ENCODE measurements at regions not wholly inside any gene's neighbourhood (a gene's known extent, or its start where the extent isn't known, plus 50 kb on each side); places are given as distances from the start of the nearest gene placed in this dataset.

DNA sequence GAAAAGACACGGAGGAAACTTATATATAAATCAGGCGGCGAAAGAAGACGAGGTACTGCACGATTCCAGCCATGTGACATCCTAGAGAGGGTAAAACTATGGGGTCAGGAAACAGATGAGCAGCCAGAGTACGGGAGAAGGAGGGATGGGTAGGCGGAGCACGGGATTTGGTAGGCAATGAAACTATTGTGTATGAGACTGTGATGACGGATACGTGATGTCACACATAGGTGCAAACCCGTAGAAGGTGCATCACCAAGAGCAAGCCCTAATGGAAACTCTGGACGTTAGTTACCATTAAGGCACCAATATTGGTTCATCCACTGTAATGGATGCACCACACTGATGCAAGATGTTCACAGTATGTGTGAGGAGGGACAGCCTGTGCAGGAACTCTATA is 93.8 kb upstream of the MGMT start:
- no peak for DNase-seq

GRCh38 chr10:129373718-129374117 is 93.3 kb upstream of the MGMT start:
- no peak for DNase-seq

DNA sequence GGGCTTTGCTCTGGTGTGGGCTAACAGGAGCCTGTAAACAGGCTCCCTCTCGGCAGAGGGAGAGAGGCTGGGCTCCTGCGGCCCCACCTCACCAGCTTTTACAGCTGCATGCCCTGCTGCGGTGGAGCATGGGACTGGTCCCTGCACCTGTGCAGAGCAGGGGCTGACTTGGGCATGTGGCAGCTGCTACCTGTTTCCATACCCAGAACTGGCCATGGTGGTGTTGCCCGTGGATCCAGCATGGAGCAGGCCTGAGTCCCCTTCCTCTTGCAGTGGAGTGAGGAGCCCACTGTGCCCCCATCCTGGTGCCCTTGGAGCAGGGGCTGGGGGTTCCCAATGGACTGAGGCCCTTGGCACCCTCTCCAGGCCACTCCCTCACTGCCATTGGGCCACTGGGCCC is 91.9 kb upstream of the MGMT start:
- DNase-seq, result no peak

DNA sequence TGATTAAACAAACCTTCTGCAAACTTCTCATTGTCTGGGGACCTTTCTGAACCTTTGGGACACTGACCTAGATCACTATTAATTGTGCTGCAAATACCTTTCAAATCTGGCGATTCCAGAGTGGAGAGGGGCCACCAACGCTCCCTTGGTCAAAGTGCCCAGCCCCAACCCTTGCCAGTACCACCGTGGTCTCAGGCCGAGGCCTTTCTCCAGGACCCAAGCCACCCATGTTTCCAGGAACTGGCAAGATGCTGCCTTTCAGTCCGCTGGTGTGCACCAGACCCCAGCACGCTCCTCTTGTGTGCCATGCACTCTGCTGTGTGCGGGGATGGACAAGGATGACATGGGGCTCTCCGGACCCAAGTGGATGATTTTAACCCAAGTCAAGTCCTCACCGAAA is 91.1 kb upstream of the MGMT start:
- DNase-seq, result no peak

DNA sequence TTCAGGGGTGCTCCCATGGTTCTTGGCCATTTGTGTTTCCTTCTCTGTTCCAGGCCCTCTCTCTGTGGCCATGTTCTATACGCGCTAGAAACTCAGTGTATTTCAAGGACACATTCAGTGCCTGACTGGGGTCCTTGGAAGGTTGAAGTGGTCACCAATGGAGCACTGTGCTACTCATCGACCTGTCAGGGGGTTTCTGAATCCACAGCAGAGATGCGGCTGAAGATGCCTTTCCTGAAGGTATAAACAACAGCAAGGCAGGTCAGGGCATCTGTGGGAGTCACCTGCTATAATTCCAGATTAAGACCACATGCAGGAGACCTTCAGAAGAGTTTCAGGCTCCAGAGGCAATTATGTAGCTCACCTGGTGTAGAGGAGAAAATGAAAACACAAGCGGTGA is 86.8 kb upstream of the MGMT start:
- no peak for DNase-seq

DNA sequence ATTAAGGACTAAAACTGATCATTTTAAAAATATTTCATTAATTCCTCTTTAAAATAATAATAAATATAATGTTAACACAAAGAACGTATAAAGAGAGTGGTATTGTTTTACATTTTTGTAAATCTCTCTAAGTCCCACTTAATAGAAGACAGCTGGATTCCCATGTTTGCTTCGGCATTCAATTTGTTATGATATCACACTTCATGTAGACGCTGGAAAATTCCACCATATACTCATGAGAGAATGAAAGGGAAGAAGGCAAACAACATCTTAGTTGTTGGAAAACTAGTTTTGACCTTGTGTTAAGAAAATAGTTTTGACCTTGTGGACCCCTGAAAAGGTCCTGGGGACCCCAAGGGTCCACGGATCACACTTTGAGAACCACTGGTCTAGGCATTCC is 85.3 kb upstream of the MGMT start:
- no peak for DNase-seq

GRCh38 chr10:129382401-129382800 is 84.6 kb upstream of the MGMT start:
- no peak for DNase-seq

DNA sequence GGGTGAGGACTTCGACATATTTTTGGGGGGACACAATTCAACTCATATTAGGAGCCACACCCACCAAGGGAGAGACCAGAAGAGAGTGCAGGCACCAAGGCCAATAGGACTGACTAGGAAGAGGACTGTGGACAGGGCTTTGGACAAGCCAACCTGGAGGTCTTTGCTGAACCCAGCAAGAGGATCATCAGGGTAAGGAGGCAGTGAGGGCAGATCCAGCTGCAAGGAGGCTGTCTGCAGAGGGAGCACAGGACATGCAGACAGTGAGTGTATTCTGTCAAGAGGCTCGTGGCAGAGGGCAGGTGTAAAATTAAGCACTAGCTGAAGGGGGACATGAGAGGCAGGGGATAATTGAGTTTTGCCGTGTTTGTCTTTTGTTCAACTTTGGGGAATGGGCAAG is 83.4 kb upstream of the MGMT start:
- DNase-seq, result no peak

- DNase-seq, result no peak
Measured at GRCh38 chr10:129385600-129385999, 81.4 kb upstream of the MGMT start.

- DNase-seq, result no peak
Measured at GRCh38 chr10:129386415-129387257, 80.4 kb upstream of the MGMT start.

- no peak for DNase-seq
Measured at GRCh38 chr10:129387258-129387525, 79.8 kb upstream of the MGMT start.

- DNase-seq, result no peak
Measured at GRCh38 chr10:129388435-129388834, 78.6 kb upstream of the MGMT start.

DNA sequence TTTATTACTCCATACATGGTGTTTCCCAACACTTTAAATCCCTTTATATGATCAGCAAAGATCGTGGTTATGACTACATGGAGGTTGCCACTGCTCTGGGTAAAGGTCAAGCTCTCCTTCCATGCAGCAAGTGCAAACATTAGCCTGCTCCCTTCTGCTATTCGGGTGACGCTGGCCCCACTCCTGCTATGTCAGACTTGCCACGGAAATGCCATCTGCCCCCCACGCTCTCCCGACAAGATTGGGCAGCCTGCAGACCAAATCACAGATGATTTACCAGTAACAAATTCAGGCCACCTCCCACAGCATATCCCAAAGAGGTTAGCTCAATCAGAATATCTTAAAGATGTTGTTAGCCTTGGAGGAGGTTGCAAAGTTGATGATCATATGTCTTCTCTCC is 77.8 kb upstream of the MGMT start:
- no peak for DNase-seq

DNA sequence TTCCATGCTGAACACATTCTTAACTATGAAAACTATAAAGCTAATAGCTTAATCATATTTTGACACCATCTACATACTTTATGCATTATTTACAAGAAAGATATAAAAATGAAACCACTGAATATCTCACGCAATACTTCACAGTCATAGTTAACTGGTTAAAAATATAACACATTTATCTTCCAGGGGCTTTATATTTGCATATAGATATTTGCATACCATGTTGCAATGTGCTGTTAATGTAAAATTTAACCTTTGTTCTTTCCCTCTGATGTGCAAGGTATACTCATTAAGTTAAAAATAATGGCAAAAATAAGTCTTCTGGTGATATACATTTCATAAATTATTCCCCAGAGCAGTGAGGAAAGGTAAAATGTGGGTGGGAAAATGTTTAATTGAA is 76.9 kb upstream of the MGMT start:
- DNase-seq, result no peak

DNA sequence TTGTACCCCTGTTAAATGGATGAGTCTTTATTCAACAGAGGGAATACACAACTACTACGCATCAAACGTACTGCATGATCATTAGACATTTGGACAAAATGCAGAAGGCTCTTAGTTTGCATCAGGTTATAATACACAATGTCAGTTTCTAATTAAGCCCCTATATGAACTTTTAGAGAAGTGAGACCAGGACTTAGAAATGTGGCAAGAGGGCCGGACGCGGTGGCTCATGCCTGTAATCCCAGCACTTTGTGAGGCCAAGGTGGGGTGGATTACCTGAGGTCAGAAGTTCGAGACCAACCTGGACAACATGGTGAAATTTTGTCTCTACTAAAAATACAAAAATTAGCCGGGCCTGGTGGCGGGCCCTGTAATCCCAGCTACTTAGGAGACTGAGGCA is 76.3 kb upstream of the MGMT start:
- no peak for DNase-seq

DNA sequence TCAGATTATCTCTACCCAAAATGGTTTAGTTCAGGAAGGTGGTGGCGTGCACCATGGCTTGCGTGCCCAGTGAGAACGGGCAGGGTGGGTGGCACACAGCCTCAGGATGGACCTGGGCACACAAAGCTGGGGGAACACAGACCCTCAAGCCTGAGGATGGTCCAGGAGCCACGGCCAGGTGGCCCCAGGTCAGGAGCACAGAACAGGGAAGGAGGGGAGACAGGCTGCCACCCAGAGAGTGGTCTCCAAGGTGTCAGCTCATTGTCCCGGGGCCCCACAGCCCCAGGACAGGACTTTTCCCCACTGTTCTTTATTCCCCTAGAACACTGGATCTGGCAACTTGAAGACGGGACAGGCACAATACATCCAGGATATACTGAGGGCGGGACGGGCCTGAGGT is 75.6 kb upstream of the MGMT start:
- no peak for DNase-seq

DNA sequence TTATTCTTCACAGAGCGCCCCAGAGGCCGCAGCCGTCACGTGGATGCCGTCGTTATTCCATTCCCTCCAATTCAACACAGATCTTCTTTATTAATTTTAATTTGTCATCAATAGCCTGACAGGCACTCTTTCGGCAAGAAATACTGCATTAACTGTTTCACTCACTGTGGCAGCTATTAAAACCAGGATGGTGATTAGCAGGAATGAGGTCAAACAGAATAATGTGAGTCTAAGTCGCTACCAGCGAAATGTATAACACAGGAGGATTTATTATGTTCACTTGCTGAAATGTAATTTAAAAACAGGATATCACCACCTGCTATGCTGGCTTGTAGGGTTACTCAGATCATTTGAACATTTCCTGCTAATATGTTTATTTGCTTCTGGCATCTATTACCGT is 74.2 kb upstream of the MGMT start:
- DNase-seq, result no peak

DNA sequence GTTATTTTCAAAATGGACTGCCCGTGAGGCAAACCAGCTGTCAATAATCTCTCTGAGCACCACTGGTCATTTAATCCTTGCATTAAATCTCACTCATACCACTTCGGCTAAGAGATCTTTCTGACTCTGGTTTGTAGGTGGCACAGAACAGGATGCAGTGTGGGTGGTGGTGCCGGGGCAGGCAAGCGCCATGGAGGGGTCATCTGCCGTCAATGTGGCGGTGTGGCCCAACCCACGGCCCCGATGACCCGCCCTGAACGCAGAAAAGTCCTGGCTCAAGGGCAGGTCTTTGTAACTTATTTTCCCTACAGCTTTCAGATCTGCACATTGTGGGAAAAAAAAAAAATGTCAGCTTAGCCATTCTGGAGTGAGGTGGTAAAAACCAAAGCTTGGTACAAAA is 73.2 kb upstream of the MGMT start:
- no peak for DNase-seq

- no peak for DNase-seq
Measured at GRCh38 chr10:129394518-129395328, 72.3 kb upstream of the MGMT start.

GRCh38 chr10:129396021-129396722 is 70.9 kb upstream of the MGMT start:
- DNase-seq, result no peak

DNA sequence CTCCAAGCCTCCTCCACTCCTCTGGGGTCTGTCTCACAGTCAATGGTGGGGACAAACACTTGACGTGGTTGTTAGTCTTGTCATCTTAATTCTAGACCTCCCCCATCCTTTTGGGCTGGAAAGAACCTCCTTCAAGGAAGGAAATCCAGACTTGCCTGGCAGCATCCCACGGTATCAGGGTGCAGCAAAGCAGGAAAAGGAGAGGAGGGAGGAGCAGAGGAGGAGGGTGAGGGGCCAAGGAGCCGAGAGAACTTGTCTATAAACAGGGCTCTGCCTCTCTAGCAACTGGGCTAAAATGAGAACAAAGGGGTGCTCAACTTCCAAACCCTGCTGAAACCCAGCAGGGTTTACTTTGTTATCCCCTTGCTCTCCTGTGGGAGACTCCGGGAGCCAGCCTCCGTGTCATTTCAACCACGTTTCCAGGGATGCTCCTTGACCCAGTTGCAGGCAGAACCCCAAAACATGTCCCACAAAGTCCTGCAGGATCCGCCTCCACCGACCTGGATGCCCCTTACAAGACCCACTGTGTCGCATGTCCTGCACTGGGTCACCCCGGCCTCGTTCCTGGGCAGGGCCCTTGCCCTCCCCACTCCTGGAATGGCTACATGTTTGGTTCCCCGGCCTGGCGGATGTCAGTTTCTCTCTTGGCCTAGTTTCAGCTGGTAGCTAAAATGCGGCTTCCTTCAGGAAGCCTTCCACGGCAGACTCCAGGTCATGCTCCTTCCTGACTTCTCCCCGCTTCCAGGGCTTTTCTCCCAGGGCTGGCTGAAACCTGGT is 69.7 kb upstream of the MGMT start:
- DNase-seq, result no peak

DNA sequence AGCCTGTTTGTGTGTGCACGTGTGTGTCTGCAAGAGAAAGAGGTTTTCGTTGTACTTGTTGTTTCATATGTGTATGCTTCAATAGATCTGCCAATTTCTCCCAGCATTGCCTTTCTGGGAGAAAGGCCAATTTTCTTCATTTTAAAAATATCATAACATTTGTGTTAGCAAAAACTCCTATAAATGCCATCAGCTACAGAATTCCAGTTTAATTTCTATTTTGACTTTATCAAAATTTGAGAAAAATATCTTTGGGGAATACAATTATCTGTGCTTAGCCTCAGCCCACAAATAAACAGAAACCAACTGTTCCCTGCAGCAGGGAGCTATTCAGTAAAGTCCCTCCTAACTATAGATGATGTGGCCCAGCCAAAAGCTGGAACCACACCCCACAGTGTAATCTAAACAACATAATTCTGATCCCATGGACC is 68.3 kb upstream of the MGMT start:
- DNase-seq, result no peak

DNA sequence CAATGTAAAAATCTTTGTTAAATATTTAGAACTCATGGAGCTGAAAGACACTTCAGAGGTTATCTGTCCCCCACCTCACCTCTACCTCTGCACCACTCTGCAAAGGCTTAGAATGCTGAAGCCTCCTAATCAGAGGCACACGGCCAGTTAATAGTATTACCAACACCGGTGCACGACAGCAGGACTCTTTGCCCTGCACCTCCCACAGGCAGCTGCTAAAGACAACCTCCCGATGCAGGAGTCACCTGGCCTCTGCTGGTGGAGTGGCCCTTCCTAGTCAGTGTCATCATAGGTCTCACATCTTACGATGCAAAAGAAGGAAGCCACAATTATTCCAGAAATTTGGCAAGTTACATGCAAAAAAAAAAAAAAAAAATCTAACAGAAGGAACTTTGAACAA is 66.6 kb upstream of the MGMT start:
- no peak for DNase-seq
